MG63 (cell line): ENCODE measurements at regions not wholly inside any gene's neighbourhood (a gene's known extent, or its start where the extent isn't known, plus 50 kb on each side); places are given as distances from the start of the nearest gene placed in this dataset.
"Not testable (repeated sequence)": the region's sequence is repeated elsewhere in the genome, so short reads cannot be mapped to it uniquely, and the experiment has no call there.

Experiments
- DNase-seq: peaks from one replicate; pipeline ENCODE4 v3.0.0-alpha.2; 2020
- H3K27me3 ChIP-seq: fragments of 250-450 bp; sonication (Bioruptor Pico); 2 replicates; pipeline ENCODE4 v1.5.1; 2020; ENCODE audit warnings: mild to moderate bottlenecking, moderate library complexity
- H3K36me3 ChIP-seq: fragments of 250-450 bp; sonication (Bioruptor Pico); 2 replicates; pipeline ENCODE4 v1.5.1; 2020; ENCODE audit warnings: mild to moderate bottlenecking, moderate library complexity
- H3K4me3 ChIP-seq: fragments of 250-450 bp; sonication (Bioruptor Pico); 2 replicates; pipeline ENCODE4 v1.5.1; 2020; ENCODE audit warnings: mild to moderate bottlenecking, moderate library complexity
- H3K9me3 ChIP-seq: fragments of 250-450 bp; sonication (Bioruptor Pico); 2 replicates; pipeline ENCODE4 v1.5.1; 2020; ENCODE audit warnings: mild to moderate bottlenecking, moderate library complexity

GRCh38 chr4:104351706-104352105, 143.0 kb downstream of the CXXC4 start:
- H3K4me3 ChIP-seq: no peak overlapping the region
- H3K27me3 ChIP-seq: no peaks in the 10 kb centered on the region
- DNase-seq: no peak
- no peaks in the 10 kb centered on the region for H3K9me3 ChIP-seq
- H3K36me3 ChIP-seq: no peaks in the 10 kb centered on the region

- DNase-seq: no peak
- H3K4me3 ChIP-seq: no peak overlapping the region
- H3K36me3 ChIP-seq: no peaks in the 10 kb centered on the region
- H3K27me3 ChIP-seq: no peaks in the 10 kb centered on the region
- H3K9me3 ChIP-seq: no peaks in the 10 kb centered on the region
Observed at GRCh38 chr4:104345598-104346242, 149.0 kb downstream of the CXXC4 start.

DNA sequence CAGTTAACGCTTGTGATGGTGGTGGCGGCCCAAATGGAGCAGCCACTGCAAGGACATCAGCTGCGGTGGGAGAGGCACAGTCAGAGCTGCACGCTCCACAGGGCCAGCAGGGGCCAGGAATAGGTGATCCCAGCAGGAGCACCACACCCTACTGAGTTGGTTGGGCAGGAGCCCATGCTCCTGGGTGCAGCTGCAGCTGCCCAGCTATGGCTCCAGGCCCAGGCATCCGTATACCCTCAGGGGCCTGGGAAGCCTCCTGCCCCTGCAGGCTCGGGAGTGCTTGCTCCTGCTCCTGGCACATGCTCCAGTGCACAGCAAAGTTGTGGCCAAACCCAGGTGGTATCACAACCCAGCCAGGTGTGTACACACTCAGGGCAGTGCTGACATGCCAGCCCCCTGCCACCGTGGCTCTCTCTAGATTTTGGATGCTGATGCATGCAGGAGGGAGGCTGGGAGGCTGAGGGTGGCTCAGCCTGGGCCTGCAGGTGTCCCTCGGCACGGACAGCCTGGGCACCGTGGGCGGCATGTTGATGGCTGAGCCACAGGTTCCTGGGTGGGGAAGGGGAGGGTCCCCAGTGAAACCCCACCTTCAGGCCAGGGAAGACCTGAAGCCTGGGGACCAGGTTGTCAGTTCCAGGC, 150.2 kb downstream of the CXXC4 start:
- Histone ChIP-seq H3K4me3 (no peak overlapping the region), H3K9me3 (no peaks in the 10 kb centered on the region)
- DNase-seq: no peak

GRCh38 chr4:104334410-104334809, 160.3 kb downstream of the CXXC4 start:
- Histone ChIP-seq H3K36me3 (no peaks in the 10 kb centered on the region), H3K9me3 (no peaks in the 10 kb centered on the region), H3K27me3 (no peaks in the 10 kb centered on the region), H3K4me3 (no peak overlapping the region)
- DNase-seq: no peak

More for the DNA sequence above, 150.2 kb downstream of the CXXC4 start:
- H3K27me3 ChIP-seq: no peaks in the 10 kb centered on the region
- H3K36me3 ChIP-seq: no peaks in the 10 kb centered on the region

DNA sequence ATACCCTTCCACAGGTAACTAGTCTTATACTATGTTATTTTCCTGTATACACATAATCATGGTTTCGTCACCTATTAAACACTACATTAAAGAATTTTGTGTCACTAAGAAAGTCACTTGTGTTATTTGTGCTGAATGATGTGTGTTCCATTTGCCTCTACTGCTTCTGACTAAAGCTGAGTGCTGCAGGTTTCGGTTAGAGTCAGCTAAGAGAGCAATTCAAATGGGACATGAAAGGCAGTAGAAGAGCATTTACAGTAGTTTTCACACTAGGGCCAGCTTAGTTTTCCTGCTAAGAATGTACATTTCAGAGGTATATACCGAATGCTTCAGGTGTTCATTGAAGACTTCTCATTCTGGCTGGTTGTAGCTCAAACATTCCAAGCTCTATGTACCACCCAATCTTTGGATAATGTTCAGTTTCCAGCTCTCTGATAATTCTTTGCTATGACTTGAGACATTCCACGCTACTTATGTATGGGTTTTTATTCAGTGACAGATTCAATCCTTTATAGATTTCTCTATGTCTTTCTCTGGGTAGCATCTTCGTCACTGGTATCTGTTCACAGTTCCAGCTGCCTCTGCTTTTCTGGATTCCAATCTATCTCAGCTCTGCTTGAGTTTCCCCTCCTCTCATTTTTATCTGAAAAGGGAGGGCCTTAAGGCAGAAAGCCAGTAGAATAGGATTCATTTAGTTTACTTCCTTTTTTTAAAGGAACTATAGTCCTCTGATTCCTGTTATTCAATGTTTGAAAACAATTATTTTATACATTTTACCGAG, 164.4 kb downstream of the CXXC4 start:
- DNase-seq: no peak
- no peaks in the 10 kb centered on the region for H3K27me3 ChIP-seq
- no peaks in the 10 kb centered on the region for H3K36me3 ChIP-seq

DNA sequence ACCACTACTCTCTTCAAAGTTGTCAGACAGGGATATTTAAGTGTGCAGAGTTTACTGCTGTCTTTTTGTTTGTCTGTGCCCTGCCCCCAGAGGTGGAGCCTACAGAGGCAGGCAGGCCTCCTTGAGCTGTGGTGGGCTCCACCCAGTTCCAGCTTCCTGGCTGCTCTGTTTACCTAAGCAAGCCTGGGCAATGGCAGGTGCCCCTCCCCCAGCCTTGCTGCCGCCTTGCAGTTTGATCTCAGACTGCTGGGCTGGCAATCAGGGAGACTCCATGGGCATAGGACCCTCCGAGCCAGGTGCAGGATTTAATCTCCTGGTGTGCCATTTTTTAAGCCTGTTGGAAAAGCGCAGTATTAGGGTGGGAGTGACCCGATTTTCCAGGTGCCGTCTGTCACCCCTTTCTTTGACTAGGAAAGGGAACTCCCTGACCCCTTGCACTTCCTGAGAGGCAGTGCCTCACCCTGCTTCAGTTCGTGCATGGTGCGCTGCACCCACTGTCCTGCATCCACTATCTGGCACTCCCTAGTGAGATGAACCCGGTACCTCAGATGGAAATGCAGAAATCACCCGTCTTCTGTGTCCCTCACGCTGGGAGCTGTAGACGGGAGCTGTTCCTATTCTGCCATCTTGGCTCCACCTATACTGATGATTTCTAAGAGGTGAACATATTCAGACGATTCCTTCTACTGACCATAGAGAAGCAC, 167.6 kb downstream of the CXXC4 start:
- DNase-seq, H3K4me3 ChIP-seq, H3K36me3 ChIP-seq, H3K27me3 ChIP-seq, H3K9me3 ChIP-seq: not testable (repeated sequence)

More for the DNA sequence above, 164.4 kb downstream of the CXXC4 start:
- H3K9me3 ChIP-seq: no peaks in the 10 kb centered on the region
- no peak overlapping the region for H3K4me3 ChIP-seq

DNA sequence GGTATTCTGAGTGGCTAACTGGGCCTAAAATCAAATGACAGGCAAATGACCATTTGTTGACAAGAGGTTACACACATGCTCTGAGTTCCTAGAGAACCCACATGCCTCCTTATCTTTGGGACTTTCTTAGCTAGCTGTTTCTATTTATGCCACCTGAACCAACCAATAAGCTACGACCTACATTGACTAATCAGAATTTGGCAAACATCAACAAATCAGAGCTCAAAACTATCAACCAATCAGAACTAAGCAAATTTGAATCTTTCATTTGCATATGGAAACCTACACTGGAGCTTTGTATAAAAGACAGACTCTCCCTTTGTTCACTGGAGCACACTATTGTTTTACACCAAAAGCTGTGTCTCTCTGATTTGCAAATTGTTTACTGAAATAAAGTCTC, 192.0 kb downstream of the CXXC4 start:
- H3K9me3 ChIP-seq: no peaks in the 10 kb centered on the region
- H3K36me3 ChIP-seq: no peaks in the 10 kb centered on the region
- DNase-seq: no peak
- H3K27me3 ChIP-seq: no peaks in the 10 kb centered on the region
- no peak overlapping the region for H3K4me3 ChIP-seq

DNA sequence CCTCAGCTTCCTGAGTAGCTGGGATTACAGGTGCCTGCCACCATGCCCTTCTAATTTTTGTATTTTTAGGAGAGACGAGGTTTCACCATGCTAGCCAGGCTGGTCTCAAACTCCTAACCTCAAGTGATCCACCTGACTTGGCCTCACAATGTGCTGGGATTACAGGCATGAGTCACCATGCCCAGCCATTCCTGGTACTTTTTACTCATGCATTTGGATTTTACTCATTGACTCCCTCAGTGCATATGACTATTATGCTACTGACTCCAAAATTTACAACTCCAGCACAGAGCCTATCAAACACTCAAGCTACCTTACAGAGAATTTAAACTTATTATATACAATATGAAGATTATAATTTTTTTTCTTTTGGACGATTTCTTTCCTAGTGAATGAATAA, 199.9 kb downstream of the CXXC4 start:
- Histone ChIP-seq H3K27me3 (no peaks in the 10 kb centered on the region), H3K9me3 (no peaks in the 10 kb centered on the region), H3K4me3 (no peak overlapping the region), H3K36me3 (no peaks in the 10 kb centered on the region)
- DNase-seq: no peak

GRCh38 chr4:104286867-104287266, 207.8 kb downstream of the CXXC4 start:
- H3K9me3 ChIP-seq: no peaks in the 10 kb centered on the region
- H3K36me3 ChIP-seq: no peaks in the 10 kb centered on the region
- no peak for DNase-seq
- no peaks in the 10 kb centered on the region for H3K27me3 ChIP-seq
- H3K4me3 ChIP-seq: no peak overlapping the region

DNA sequence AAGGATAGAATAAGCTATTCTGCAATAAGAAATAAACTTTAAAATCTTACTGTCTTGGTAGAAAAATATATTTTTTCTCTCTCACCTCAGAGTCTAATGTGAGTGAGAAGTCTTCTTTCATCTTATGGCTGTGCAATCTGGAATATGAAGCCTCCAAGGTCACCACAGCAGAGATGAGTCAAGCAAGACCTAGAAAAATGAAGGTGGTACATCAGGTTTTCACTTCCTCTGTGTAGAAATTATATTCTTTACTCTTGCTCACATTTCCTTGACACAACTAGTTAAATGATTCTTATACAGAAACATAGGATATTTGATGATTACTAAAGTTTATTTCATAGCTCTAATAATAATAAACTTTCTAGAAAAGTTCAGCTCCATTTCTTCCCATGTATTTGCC, 211.4 kb downstream of the CXXC4 start:
- DNase-seq: no peak
- H3K4me3 ChIP-seq: no peak overlapping the region
- H3K9me3 ChIP-seq: no peaks in the 10 kb centered on the region
- no peaks in the 10 kb centered on the region for H3K36me3 ChIP-seq
- H3K27me3 ChIP-seq: no peaks in the 10 kb centered on the region

DNA sequence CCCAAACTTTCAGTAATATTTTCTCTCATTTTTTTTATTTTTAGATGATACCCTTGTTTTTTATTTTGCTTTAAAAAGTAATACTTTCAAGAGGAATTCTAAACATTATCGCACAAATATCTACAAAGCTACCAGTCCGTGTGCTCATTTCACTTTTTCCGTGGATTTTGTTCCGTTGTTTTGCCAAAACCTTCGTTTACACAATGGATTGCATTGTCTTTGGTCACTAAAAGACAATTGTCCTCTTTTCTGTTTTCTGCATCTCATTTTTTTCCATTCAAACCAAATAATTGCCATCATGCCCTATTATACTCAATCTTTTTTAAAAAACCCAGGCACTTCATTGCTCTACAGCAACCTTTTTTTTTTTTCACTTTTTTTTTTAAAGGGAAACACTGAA, 214.9 kb downstream of the CXXC4 start:
- H3K4me3 ChIP-seq: no peak overlapping the region
- H3K9me3 ChIP-seq: no peaks in the 10 kb centered on the region
- no peaks in the 10 kb centered on the region for H3K27me3 ChIP-seq
- H3K36me3 ChIP-seq: no peaks in the 10 kb centered on the region
- no peak for DNase-seq

GRCh38 chr4:104272966-104273365, 221.7 kb downstream of the CXXC4 start:
- Histone ChIP-seq H3K9me3 (no peaks in the 10 kb centered on the region), H3K36me3 (no peaks in the 10 kb centered on the region), H3K27me3 (no peaks in the 10 kb centered on the region), H3K4me3 (no peak overlapping the region)
- DNase-seq: no peak

DNA sequence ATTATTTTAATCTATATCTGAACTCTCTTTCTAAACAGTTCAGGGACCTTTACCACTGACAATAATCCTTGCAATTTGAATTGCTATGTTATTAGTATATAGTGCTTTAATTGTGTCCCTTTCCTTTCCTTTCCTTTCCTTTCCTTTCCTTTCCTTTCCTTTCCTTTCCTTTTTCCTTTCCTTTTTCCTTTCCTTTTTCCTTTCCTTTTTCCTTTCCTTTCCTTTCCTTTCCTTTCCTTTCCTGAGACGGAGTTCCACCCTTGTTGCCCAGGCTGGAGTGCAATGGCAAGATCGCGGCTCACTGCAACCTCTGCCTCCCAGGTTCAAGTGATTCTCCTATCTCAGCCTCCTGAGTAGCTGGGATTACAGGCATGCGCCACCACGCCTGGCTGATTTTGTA, 225.1 kb downstream of the CXXC4 start:
- not testable (repeated sequence) for DNase-seq, H3K27me3 ChIP-seq, H3K9me3 ChIP-seq, H3K4me3 ChIP-seq, H3K36me3 ChIP-seq

DNA sequence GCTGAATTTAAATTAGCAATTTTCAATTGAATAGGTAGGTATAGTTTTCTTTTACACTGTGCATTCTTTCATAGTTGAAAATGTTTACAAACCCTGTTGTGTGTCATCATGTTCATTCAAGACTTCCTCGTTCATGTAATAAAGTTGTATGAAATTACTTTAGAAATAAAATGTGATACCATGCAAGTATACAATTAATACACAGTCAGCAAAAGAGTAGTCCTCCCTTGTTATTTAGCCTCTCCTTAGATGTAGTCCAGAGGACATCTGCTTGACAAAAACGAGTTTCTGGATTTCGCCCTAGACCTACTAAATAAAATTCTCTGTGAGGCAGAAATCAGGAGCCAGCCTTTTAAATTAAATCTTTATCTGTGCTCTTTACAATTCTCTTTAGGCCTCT, 231.6 kb downstream of the CXXC4 start:
- no peak for DNase-seq
- Histone ChIP-seq H3K9me3 (no peaks in the 10 kb centered on the region), H3K27me3 (no peaks in the 10 kb centered on the region), H3K4me3 (no peak overlapping the region), H3K36me3 (no peaks in the 10 kb centered on the region)

- no peak for DNase-seq
- Histone ChIP-seq H3K36me3 (no peaks in the 10 kb centered on the region), H3K9me3 (no peaks in the 10 kb centered on the region), H3K27me3 (no peaks in the 10 kb centered on the region), H3K4me3 (no peak overlapping the region)
Observed at GRCh38 chr4:104262678-104263077, 232.0 kb downstream of the CXXC4 start.

GRCh38 chr4:104248726-104249125, 246.0 kb downstream of the CXXC4 start:
- Histone ChIP-seq H3K9me3 (no peaks in the 10 kb centered on the region), H3K4me3 (no peak overlapping the region), H3K27me3 (no peaks in the 10 kb centered on the region), H3K36me3 (no peaks in the 10 kb centered on the region)
- DNase-seq: no peak

GRCh38 chr4:104235967-104236366, 258.7 kb downstream of the CXXC4 start:
- no peak for DNase-seq
- H3K36me3 ChIP-seq: no peaks in the 10 kb centered on the region
- H3K4me3 ChIP-seq: no peak overlapping the region
- H3K27me3 ChIP-seq: no peaks in the 10 kb centered on the region
- no peaks in the 10 kb centered on the region for H3K9me3 ChIP-seq
